Ishikawa (cell line): ENCODE measurements at regions not wholly inside any gene's neighbourhood (a gene's known extent, or its start where the extent isn't known, plus 50 kb on each side); places are given as distances from the start of the nearest gene placed in this dataset.

Source experiments
- CEBPB ChIP-seq: IDR thresholded peaks from 2 replicates; pipeline ENCODE4 v1.6.1; 2012
- CREB1 ChIP-seq: IDR thresholded peaks from 2 replicates; pipeline ENCODE4 v1.6.1; 2012; ENCODE audit warnings: low read depth
- EGR1 ChIP-seq: IDR thresholded peaks from 2 replicates; pipeline ENCODE4 v1.6.1; 2012
- EP300 ChIP-seq: IDR thresholded peaks from 2 replicates; pipeline ENCODE4 v1.6.1; 2012; ENCODE audit warnings: borderline replicate concordance
- FOXM1 ChIP-seq: IDR thresholded peaks from 2 replicates; pipeline ENCODE4 v1.6.1; 2012; ENCODE audit warnings: low read depth, borderline replicate concordance
- NFIC ChIP-seq: IDR thresholded peaks from 2 replicates; pipeline ENCODE4 v1.6.1; 2012
- RAD21 ChIP-seq: IDR thresholded peaks from 2 replicates; pipeline ENCODE4 v1.6.1; 2012; ENCODE audit warnings: low read depth
- TAF1 ChIP-seq: IDR thresholded peaks from 2 replicates; pipeline ENCODE4 v1.6.1; 2012; ENCODE audit warnings: low read depth, mild to moderate bottlenecking
- TCF12 ChIP-seq: IDR thresholded peaks from 2 replicates; pipeline ENCODE4 v1.6.1; 2012; ENCODE audit warnings: low read depth
- TEAD4 ChIP-seq: IDR thresholded peaks from 2 replicates; pipeline ENCODE4 v1.6.1; 2012
- YY1 ChIP-seq: IDR thresholded peaks from 2 replicates; pipeline ENCODE4 v1.6.1; 2012; ENCODE audit warnings: low read depth
- ZBTB7A ChIP-seq: IDR thresholded peaks from 2 replicates; pipeline ENCODE4 v1.6.1; 2012; ENCODE audit warnings: low read depth
- TF ChIP-seq, protein P1 (sequence below): IDR thresholded peaks from 2 replicates; pipeline ENCODE4 v1.6.1; 2012
- TF ChIP-seq, protein P2 (sequence below): IDR thresholded peaks from 2 replicates; pipeline ENCODE4 v1.6.1; 2012
- TF ChIP-seq, protein P3 (sequence below): IDR thresholded peaks from 2 replicates; pipeline ENCODE4 v1.6.1; 2012; ENCODE audit warnings: low read depth, mild to moderate bottlenecking

DNA sequence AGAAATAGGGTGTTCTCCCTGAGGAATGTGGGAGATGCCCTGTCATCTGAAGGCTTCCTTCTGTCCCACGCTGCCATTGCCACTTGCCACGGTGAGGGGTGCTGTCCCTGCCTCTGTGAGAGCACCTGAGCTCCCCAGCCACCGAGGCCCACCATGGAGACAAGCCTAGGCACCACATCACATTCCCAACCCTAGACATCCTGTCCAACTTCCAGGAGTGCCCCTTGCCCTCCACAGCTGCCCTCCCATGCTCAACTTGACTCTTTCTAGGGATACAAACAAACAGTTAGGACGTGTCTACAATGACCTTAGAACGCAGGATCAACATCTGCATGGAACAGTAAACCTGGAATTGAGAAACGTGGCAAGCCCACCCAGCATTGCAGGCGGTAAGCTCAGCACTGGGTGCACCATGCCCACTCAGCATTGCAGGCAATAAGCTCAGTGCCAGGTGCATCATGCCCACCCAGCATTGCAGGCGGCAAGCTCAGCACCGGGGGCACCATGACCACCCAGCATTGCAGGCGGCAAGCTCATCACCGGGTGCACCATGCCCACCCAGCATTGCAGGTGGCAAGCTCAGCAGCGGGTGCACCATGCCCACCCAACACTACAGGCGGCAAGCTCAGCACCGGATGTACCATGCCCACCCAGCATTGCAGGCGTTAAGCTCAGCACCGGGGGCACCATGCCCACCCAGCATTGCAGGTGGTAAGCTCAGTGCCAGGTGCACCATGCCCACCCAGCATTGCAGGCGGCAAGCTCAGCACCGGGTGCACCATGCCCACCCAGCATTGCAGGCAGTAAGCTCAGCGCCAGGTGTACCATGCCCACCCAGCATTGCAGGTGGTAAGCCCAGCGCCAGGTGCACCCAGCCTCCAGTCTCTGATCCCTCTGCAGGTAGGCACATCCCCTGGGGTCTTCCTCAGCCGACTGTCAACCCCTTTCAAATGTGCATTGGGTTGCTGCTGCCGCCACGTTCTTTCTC is 1463.9 kb downstream of the TBC1D22A start:
- no peak for TF ChIP-seq EGR1
- TF ChIP-seq ZBTB7A: no peak

DNA sequence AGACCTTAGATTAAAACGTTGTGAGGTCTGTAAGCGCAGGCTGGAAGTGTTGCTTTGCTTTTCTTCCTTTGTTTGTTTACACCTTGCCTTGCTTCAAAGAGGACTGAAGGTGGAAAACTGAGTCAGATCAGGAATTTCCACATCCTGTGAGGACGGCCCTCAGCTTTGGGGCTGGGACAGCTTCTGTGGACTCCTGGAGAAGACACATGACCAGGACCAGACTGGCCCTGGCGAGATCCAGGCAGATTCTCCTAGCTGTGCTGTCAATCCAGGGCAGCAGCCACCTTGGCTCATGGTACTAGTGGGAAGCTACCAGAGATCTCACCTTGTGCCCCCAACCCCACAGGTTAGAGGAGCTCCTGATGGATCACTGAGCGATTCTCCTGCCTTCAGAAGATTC is 1461.9 kb downstream of the TBC1D22A start:
- TF ChIP-seq RAD21: no peak
- TF ChIP-seq, protein P1, sequence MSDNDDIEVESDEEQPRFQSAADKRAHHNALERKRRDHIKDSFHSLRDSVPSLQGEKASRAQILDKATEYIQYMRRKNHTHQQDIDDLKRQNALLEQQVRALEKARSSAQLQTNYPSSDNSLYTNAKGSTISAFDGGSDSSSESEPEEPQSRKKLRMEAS: no peak
- no peak for TF ChIP-seq TCF12
- no peak for TF ChIP-seq TEAD4
- TF ChIP-seq EGR1: no peak
- no peak for TF ChIP-seq CEBPB
- no peak for TF ChIP-seq FOXM1

DNA sequence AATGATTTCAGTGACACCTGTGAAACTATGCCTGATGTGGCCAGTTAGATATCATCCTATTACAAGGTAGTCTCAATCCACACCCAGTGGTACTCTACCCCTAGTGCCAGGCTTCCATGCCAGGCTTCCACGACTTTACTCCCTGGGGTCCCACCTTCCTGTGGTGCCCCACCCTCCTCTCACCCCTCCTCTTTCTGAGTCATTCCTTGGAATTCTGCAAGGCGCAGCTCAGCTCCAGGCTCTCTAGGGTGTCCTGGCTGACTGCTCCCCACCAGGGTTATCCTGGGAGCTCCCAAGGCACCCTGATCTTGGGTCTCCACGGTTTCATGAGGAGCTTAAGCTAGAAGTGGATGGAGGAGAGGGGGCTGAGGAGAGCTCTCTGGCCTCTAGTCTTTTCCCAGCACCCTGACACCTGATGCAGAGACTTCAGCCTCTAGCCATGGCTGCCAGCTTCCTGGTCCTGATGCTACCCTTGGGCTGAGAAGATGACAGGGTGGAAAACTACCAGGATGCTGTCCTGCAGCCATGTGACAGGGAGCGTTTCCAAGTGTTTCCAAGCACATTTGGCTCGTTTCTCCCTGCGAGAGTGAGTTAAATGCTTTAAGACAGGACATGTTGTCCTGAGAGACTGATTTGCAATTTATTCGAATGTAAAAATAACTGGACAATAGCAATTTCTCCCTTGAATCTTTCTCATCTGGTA is 1461.2 kb downstream of the TBC1D22A start:
- TF ChIP-seq TAF1 (no peak), NFIC (no peak), EGR1 (no peak), ZBTB7A (no peak), TEAD4 (no peak)
- TF ChIP-seq, protein P2, sequence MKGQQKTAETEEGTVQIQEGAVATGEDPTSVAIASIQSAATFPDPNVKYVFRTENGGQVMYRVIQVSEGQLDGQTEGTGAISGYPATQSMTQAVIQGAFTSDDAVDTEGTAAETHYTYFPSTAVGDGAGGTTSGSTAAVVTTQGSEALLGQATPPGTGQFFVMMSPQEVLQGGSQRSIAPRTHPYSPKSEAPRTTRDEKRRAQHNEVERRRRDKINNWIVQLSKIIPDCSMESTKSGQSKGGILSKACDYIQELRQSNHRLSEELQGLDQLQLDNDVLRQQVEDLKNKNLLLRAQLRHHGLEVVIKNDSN: no peak

DNA sequence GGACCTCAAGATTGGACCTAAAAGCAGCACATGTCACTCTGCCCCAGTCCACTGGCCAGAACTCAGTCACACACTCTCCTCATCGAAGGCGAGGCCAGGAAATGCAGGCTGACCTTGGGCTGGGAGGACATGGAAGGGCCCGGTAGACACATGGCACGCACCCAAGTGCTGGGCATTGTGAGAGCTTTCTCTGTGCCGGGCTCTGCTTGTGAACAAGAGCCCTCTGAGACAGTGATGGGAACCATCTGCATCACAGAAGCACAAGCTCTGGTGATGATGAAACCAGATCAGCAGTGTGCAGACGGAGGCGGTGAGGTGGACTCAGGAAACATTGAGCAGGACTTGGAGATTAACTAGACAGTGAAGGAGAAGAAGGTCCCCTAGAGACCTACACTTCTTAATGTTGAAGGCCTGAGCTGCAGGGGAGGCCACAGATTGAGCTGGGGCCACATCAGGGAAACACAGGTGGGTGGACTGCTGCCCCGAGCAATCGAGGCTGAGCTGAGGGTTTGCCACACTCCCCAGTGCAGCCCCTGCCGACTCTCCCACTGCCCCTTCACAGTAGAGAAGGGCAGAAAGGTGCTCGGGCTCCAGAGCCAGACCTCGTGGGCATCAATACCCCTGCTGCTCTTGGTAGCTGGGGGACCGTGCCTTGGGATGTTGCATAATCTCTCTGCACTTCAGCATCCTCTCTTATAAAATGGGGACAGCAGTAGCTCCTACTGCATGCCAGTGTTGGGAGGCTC is 1460.5 kb downstream of the TBC1D22A start:
- TF ChIP-seq YY1: no peak
- no peak for TF ChIP-seq RAD21
- TF ChIP-seq TCF12: no peak
- TF ChIP-seq CREB1: no peak
- no peak for TF ChIP-seq FOXM1
- TF ChIP-seq TAF1: no peak
- TF ChIP-seq, protein P2: no peak
- TF ChIP-seq, protein P1: no peak
- no peak for TF ChIP-seq TEAD4
- TF ChIP-seq, protein P3, sequence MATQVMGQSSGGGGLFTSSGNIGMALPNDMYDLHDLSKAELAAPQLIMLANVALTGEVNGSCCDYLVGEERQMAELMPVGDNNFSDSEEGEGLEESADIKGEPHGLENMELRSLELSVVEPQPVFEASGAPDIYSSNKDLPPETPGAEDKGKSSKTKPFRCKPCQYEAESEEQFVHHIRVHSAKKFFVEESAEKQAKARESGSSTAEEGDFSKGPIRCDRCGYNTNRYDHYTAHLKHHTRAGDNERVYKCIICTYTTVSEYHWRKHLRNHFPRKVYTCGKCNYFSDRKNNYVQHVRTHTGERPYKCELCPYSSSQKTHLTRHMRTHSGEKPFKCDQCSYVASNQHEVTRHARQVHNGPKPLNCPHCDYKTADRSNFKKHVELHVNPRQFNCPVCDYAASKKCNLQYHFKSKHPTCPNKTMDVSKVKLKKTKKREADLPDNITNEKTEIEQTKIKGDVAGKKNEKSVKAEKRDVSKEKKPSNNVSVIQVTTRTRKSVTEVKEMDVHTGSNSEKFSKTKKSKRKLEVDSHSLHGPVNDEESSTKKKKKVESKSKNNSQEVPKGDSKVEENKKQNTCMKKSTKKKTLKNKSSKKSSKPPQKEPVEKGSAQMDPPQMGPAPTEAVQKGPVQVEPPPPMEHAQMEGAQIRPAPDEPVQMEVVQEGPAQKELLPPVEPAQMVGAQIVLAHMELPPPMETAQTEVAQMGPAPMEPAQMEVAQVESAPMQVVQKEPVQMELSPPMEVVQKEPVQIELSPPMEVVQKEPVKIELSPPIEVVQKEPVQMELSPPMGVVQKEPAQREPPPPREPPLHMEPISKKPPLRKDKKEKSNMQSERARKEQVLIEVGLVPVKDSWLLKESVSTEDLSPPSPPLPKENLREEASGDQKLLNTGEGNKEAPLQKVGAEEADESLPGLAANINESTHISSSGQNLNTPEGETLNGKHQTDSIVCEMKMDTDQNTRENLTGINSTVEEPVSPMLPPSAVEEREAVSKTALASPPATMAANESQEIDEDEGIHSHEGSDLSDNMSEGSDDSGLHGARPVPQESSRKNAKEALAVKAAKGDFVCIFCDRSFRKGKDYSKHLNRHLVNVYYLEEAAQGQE: no peak
- TF ChIP-seq CEBPB: no peak
- no peak for TF ChIP-seq EP300
- no peak for TF ChIP-seq EGR1
- TF ChIP-seq NFIC: no peak
- TF ChIP-seq ZBTB7A: no peak

- TF ChIP-seq FOXM1: no peak
- TF ChIP-seq EGR1: no peak
- TF ChIP-seq, protein P2: no peak
- TF ChIP-seq CREB1: no peak
- no peak for TF ChIP-seq ZBTB7A
- TF ChIP-seq RAD21: no peak
- TF ChIP-seq EP300: no peak
- TF ChIP-seq, protein P3: no peak
- no peak for TF ChIP-seq TEAD4
- no peak for TF ChIP-seq TCF12
- TF ChIP-seq TAF1: no peak
- TF ChIP-seq CEBPB: no peak
- TF ChIP-seq NFIC: no peak
- TF ChIP-seq, protein P1: no peak
- TF ChIP-seq YY1: no peak
These were observed 1456.5 kb downstream of the TBC1D22A start for GRCh38 chr22:48218889-48219420.
